Activated CD8-positive, alpha-beta memory T cell treated with anti-CD3 and anti-CD28 coated beads for 48 hours (primary cell): ENCODE measurements at regions not wholly inside any gene's neighbourhood (a gene's known extent, or its start where the extent isn't known, plus 50 kb on each side); places are given as distances from the start of the nearest gene placed in this dataset.
"Not testable (repeated sequence)": the region's sequence is repeated elsewhere in the genome, so short reads cannot be mapped to it uniquely, and the experiment has no call there.

Experiments
- DNase-seq, 3 experiments: peaks; one replicate each; pipeline ENCODE4 v3.0.0-alpha.2; 2020; ENCODE audit warnings: low read depth in 2 of 3, low spot score in 2 of 3

DNA sequence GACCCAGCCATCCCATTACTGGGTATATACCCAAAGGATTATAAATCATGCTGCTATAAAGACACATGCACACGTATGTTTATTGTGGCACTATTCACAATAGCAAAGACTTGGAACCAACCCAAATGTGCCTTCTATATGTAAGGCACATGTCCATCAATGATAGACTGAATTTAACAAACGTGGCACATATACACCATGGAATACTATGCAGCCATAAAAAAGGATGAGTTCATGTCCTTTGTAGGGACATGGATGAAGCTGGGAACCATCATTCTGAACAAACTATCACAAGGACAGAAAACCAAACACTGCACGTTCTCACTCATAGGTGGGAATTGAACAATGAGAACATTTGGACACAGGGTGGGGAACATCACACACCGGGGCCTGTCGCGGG, 92.1 kb downstream of the TRIM27 start:
- DNase-seq = not testable (repeated sequence)

- not testable (repeated sequence) for DNase-seq
Measured at GRCh38 chr6:28836703-28837102, 87.1 kb downstream of the TRIM27 start.

DNA sequence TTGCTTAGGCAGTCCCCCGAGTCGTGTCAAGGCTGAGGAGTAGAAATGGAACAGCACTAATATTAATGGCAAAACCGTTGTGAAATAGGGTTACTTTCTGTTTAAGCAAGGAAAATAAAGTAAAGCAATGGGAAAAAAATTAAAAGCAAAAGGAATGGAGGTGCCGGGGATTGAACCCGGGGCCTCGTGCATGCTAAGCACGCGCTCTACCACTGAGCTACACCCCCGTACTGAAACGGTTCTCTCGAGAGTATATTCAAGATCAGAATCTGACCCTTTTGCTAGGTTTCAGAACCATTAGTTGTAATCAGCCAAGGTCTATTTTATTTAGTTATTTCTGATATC, 85.5 kb downstream of the TRIM27 start:
- peak; percentile 26 to 80 (median 38) for DNase-seq

- DNase-seq = peak; percentile 63 to 79 (median 78)
Measured at GRCh38 chr6:28838634-28839442, 84.9 kb downstream of the TRIM27 start.

DNA sequence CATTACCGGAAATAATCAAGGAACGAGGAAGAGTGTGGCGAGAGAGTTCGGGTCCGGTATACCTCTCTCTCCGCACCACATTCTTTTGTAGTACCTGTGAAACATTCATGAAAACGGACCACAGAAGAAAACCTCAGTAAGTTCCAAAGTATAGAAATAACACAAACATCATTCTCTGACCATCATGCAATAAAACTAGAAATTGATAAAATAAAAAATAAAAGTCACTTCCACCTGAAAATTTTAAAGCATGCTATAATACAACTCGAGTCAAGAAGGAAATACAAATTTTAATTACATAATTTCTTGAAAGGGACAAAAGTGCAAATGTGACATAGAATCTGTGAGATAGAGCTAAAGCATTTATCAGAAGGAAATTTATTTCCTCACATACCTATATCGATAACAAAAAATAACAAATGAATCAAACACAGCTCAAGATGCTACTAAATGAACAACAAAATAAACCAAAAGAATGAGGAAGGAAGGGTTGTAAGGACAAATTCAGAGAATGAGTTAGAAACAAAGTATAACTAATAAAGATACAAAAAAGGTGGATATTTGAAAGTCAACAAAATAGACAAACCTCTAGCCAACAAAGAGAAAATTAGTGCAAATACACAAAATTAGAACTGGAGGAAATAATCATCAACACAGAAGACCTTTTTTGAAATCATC, 84.2 kb downstream of the TRIM27 start:
- DNase-seq = no peak

GRCh38 chr6:28841290-28841689, 82.5 kb downstream of the TRIM27 start:
- DNase-seq = no peak

- not testable (repeated sequence) for DNase-seq
Measured at GRCh38 chr6:28848756-28849155, 75.0 kb downstream of the TRIM27 start.
